Activated CD4-positive, alpha-beta memory T cell treated with anti-CD3 and anti-CD28 coated beads, Interleukin-2, amount 10 ng/mL, durations not matched to agents 7 days and 5 days (primary cell): ENCODE measurements at regions not wholly inside any gene's neighbourhood (a gene's known extent, or its start where the extent isn't known, plus 50 kb on each side); places are given as distances from the start of the nearest gene placed in this dataset.
"Not testable (repeated sequence)": the region's sequence is repeated elsewhere in the genome, so short reads cannot be mapped to it uniquely, and the experiment has no call there.

Source experiments
- CTCF ChIA-PET: fragments of 350-600 bp; sonication (Branson Sonifier 250); formaldehyde crosslinking; loops from one replicate; lab custom pipeline; 2021; ENCODE audit warnings: antibody characterized with exemption, inconsistent platforms; lab: Charles Lee
- POLR2A ChIA-PET: fragments of 350-600 bp; sonication (Branson Sonifier 250); formaldehyde crosslinking; loops from one replicate; lab custom pipeline; 2021; ENCODE audit warnings: antibody characterized with exemption; lab: Charles Lee
- DNase-seq: peaks from one replicate; pipeline ENCODE4 v3.0.0-alpha.2; 2020
- H3K27ac Mint-ChIP-seq: one replicate; pipeline ENCODE4 v1.8.0; 2021; ENCODE audit warnings: mild to moderate bottlenecking, mixed read lengths
- H3K27me3 Mint-ChIP-seq: one replicate; pipeline ENCODE4 v1.8.0; 2021; ENCODE audit warnings: mixed read lengths
- H3K36me3 Mint-ChIP-seq: one replicate; pipeline ENCODE4 v1.8.0; 2021; ENCODE audit warnings: low read depth, mixed read lengths
- H3K4me1 Mint-ChIP-seq: one replicate; pipeline ENCODE4 v1.8.0; 2021; ENCODE audit warnings: mixed read lengths
- H3K4me3 Mint-ChIP-seq: one replicate; pipeline ENCODE4 v1.8.0; 2021; ENCODE audit warnings: mild to moderate bottlenecking, mixed read lengths
- H3K9me3 Mint-ChIP-seq: one replicate; pipeline ENCODE4 v1.8.0; 2021; ENCODE audit warnings: mixed read lengths

GRCh38 chr3:154875142-154875541, 205.0 kb upstream of the MME start:
- Mint-ChIP-seq H3K9me3 (peaks cover 7% of the 10 kb centered on the region), H3K36me3 (no peaks in the 10 kb centered on the region), H3K27me3 (no peaks in the 10 kb centered on the region), H3K4me3 (no peak overlapping the region), H3K27ac (no peak overlapping the region), H3K4me1 (no peaks in the 10 kb centered on the region)
- CTCF ChIA-PET: no interaction called here
- DNase-seq: no peak
- POLR2A ChIA-PET: no interaction called here

DNA sequence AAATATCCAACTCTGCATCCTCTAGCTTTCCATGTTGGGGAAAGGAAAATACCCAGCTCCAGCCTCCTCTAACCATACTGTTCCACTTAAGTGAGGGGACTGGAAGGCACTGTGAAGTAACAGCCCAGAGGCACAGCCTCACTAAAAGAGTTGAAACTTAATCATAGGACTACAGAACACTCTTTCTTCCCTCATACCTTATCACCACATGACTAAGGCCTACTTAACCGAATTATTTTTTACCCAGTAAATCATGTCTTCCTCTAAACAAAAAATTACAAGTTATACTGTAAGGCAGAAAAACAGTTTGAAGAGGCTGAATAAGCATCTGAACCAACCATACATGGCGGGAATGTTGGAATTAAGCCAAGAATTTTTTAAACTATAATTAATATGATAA, 207.4 kb upstream of the MME start:
- no peaks in the 10 kb centered on the region for H3K36me3 Mint-ChIP-seq
- no peak overlapping the region for H3K4me3 Mint-ChIP-seq
- H3K27me3 Mint-ChIP-seq: no peaks in the 10 kb centered on the region

GRCh38 chr3:154872074-154872473, 208.0 kb upstream of the MME start:
- H3K4me3 Mint-ChIP-seq: no peak overlapping the region
- no peak for DNase-seq
- peaks cover 3% of the 10 kb centered on the region for H3K9me3 Mint-ChIP-seq
- H3K27ac Mint-ChIP-seq: no peak overlapping the region
- H3K36me3 Mint-ChIP-seq: no peaks in the 10 kb centered on the region
- no peaks in the 10 kb centered on the region for H3K4me1 Mint-ChIP-seq
- ChIA-PET CTCF (no interaction called here), POLR2A (no interaction called here)
- no peaks in the 10 kb centered on the region for H3K27me3 Mint-ChIP-seq

More for the DNA sequence above, 207.4 kb upstream of the MME start:
- no peak for DNase-seq
- ChIA-PET POLR2A (no interaction called here), CTCF (no interaction called here)
- Mint-ChIP-seq H3K9me3 (peaks cover 5% of the 10 kb centered on the region), H3K4me1 (no peaks in the 10 kb centered on the region), H3K27ac (no peak overlapping the region)

DNA sequence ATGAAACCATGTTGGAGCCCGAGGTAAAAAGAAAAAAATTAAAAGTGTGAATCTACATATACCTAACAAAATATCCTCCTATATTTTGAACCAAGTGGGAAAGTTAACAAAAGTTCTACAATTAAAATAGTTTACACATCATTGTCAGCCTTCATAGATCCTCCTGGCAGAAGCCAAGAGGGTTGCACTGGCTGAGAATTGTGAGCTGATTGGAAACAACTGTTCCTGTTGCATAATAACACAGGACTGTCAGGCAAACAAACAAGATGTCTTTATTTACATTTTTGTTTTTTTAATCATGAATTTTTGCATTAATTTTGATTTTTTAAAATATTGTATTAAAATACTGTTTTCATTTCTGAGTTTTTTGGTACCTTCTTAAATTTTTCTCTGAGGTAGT, 215.2 kb upstream of the MME start:
- no peaks in the 10 kb centered on the region for H3K36me3 Mint-ChIP-seq
- H3K4me1 Mint-ChIP-seq: no peaks in the 10 kb centered on the region
- CTCF ChIA-PET: no interaction called here
- no peak overlapping the region for H3K4me3 Mint-ChIP-seq
- H3K9me3 Mint-ChIP-seq: peaks cover 3% of the 10 kb centered on the region
- H3K27ac Mint-ChIP-seq: no peak overlapping the region
- POLR2A ChIA-PET: no interaction called here
- no peak for DNase-seq
- H3K27me3 Mint-ChIP-seq: no peaks in the 10 kb centered on the region

DNA sequence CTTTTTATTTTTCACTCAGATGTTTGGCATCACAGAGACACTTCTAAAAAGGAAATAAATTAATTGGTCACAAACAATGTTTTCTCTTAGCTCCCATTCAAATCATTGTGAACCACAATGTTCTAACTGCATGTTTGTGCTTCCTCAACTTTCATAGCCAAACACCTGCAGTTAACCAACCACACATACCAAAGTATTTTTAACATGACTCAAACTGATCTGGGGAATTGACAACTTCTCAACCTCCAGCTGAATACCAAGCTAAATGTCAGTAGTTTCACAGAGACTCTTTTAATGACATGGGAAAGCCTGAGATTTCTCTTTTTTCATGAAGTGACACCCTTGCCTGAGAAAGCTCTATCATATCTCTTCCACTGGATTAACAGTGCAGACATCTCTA, 217.9 kb upstream of the MME start:
- no peak for DNase-seq
- Mint-ChIP-seq H3K9me3 (peaks cover 5% of the 10 kb centered on the region), H3K4me3 (no peak overlapping the region), H3K27me3 (no peaks in the 10 kb centered on the region), H3K36me3 (no peaks in the 10 kb centered on the region), H3K27ac (no peak overlapping the region), H3K4me1 (no peaks in the 10 kb centered on the region)
- ChIA-PET POLR2A (no interaction called here), CTCF (no interaction called here)

DNA sequence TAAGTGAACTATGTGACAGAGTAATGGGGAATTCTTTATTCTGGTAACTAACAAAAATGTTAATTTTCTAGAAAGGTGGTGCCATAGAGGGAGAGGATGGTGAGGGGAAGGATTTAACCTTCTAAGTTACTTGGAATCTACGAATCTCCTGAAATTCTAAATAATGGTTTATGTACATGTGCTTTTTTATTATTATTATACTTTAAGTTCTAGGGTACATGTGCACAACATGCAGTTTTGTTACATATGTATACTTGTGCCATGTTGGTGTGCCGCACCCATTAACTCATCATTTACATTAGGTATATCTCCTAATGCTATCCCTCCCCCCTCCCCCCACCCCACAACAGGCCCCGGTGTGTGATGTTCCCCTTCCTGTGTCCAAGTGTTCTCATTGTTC, 227.1 kb upstream of the MME start:
- H3K27me3 Mint-ChIP-seq, DNase-seq, H3K4me3 Mint-ChIP-seq, CTCF ChIA-PET, H3K27ac Mint-ChIP-seq, H3K4me1 Mint-ChIP-seq, POLR2A ChIA-PET, H3K36me3 Mint-ChIP-seq: not testable (repeated sequence)
- peaks cover 13% of the 10 kb centered on the region for H3K9me3 Mint-ChIP-seq

GRCh38 chr3:154852515-154852914, 227.6 kb upstream of the MME start:
- H3K27ac Mint-ChIP-seq: no peak overlapping the region
- no peaks in the 10 kb centered on the region for H3K4me1 Mint-ChIP-seq
- ChIA-PET CTCF (no interaction called here), POLR2A (no interaction called here)
- H3K4me3 Mint-ChIP-seq: no peak overlapping the region
- no peak for DNase-seq
- H3K9me3 Mint-ChIP-seq: peaks cover 13% of the 10 kb centered on the region
- no peaks in the 10 kb centered on the region for H3K36me3 Mint-ChIP-seq
- H3K27me3 Mint-ChIP-seq: no peaks in the 10 kb centered on the region

GRCh38 chr3:154851644-154852043, 228.5 kb upstream of the MME start:
- Mint-ChIP-seq H3K4me1 (no peaks in the 10 kb centered on the region), H3K27me3 (no peaks in the 10 kb centered on the region), H3K4me3 (no peak overlapping the region), H3K9me3 (peaks cover 13% of the 10 kb centered on the region), H3K27ac (no peak overlapping the region), H3K36me3 (no peaks in the 10 kb centered on the region)
- no peak for DNase-seq
- ChIA-PET CTCF (no interaction called here), POLR2A (no interaction called here)

- H3K27ac Mint-ChIP-seq: no peak overlapping the region
- H3K27me3 Mint-ChIP-seq: no peaks in the 10 kb centered on the region
- POLR2A ChIA-PET: no interaction called here
- peaks cover 13% of the 10 kb centered on the region for H3K9me3 Mint-ChIP-seq
- H3K4me3 Mint-ChIP-seq: no peak overlapping the region
- no peak for DNase-seq
- H3K4me1 Mint-ChIP-seq: no peaks in the 10 kb centered on the region
- H3K36me3 Mint-ChIP-seq: no peaks in the 10 kb centered on the region
- CTCF ChIA-PET: no interaction called here
Observed at GRCh38 chr3:154850921-154851320, 229.2 kb upstream of the MME start.

- Mint-ChIP-seq H3K36me3 (no peaks in the 10 kb centered on the region), H3K27ac (no peak overlapping the region), H3K4me1 (no peaks in the 10 kb centered on the region), H3K9me3 (peaks cover 9% of the 10 kb centered on the region), H3K4me3 (no peak overlapping the region), H3K27me3 (no peaks in the 10 kb centered on the region)
- ChIA-PET CTCF (no interaction called here), POLR2A (no interaction called here)
- no peak for DNase-seq
Observed at GRCh38 chr3:154849408-154849807, 230.7 kb upstream of the MME start.

DNA sequence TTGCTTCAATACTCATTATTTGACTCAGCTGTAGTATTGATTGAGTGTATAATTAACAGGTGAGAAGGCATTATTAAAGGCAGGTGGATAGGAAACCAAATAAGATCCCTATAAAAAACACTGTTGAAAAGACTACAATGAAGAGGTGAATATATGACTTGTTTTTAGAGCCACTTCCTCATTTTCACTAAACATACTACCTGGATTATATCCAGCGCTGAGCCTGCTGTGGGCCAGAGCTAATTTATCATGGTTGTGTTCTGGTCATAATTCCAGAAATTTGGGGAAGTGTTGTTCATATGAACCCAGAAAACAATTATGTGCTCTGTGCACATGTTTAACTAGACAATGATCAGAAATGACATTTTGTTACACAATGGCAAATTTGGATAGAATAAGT, 235.3 kb upstream of the MME start:
- no peak overlapping the region for H3K27ac Mint-ChIP-seq
- no peak overlapping the region for H3K4me3 Mint-ChIP-seq
- H3K27me3 Mint-ChIP-seq: no peaks in the 10 kb centered on the region

DNA sequence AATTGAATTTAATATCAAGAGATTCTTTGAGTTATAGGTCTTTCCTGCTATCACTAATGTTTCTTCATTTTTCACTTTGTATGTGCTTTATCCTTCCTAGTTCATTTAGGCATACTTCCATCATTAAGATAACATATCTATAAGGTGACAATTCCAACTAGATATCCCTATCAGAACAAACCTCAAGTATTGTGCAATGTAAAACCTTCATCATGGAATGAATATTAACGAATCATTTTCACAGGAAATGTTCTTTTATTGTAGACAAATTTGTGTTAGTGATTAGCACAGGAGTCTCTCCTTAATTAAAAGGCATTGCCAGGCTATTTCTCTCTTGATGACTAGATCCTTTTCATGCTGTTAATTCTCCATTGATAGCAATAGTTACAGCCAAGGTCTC, 236.5 kb upstream of the MME start:
- Mint-ChIP-seq H3K36me3 (no peaks in the 10 kb centered on the region), H3K27me3 (no peaks in the 10 kb centered on the region), H3K9me3 (peaks cover under 1% of the 10 kb centered on the region), H3K4me1 (no peaks in the 10 kb centered on the region), H3K4me3 (no peak overlapping the region), H3K27ac (no peak overlapping the region)
- ChIA-PET POLR2A (no interaction called here), CTCF (no interaction called here)
- DNase-seq: no peak

More for the DNA sequence above, 235.3 kb upstream of the MME start:
- Mint-ChIP-seq H3K36me3 (no peaks in the 10 kb centered on the region), H3K9me3 (peaks cover 8% of the 10 kb centered on the region), H3K4me1 (no peaks in the 10 kb centered on the region)
- ChIA-PET CTCF (no interaction called here), POLR2A (no interaction called here)
- DNase-seq: no peak

- Mint-ChIP-seq H3K4me3 (no peak overlapping the region), H3K36me3 (no peaks in the 10 kb centered on the region), H3K27ac (no peak overlapping the region), H3K4me1 (no peaks in the 10 kb centered on the region), H3K27me3 (no peaks in the 10 kb centered on the region), H3K9me3 (peaks cover 5% of the 10 kb centered on the region)
- POLR2A ChIA-PET: no interaction called here
- DNase-seq: no peak
- CTCF ChIA-PET: no interaction called here
Observed at GRCh38 chr3:154842536-154842935, 237.6 kb upstream of the MME start.

GRCh38 chr3:154835639-154836038, 244.5 kb upstream of the MME start:
- Mint-ChIP-seq H3K27me3 (no peaks in the 10 kb centered on the region), H3K36me3 (no peaks in the 10 kb centered on the region), H3K27ac (no peak overlapping the region), H3K4me3 (no peak overlapping the region), H3K4me1 (no peaks in the 10 kb centered on the region), H3K9me3 (peaks cover 5% of the 10 kb centered on the region)
- CTCF ChIA-PET: no interaction called here
- no peak for DNase-seq
- POLR2A ChIA-PET: no interaction called here

GRCh38 chr3:154834831-154835230, 245.3 kb upstream of the MME start:
- H3K27me3 Mint-ChIP-seq, DNase-seq, H3K4me1 Mint-ChIP-seq, H3K27ac Mint-ChIP-seq, H3K9me3 Mint-ChIP-seq, POLR2A ChIA-PET, H3K4me3 Mint-ChIP-seq, H3K36me3 Mint-ChIP-seq, CTCF ChIA-PET: not testable (repeated sequence)
